B cell (primary cell): ENCODE measurements at regions not wholly inside any gene's neighbourhood (a gene's known extent, or its start where the extent isn't known, plus 50 kb on each side); places are given as distances from the start of the nearest gene placed in this dataset.

Source experiments
- CTCF ChIP-seq: fragments of 200-600 bp; IDR thresholded peaks from one replicate; pipeline ENCODE4 v1.8.0; 2022; ENCODE audit warnings: antibody characterized with exemption, mild to moderate bottlenecking
- EZH2 ChIP-seq: IDR thresholded peaks from 2 replicates; pipeline ENCODE4 v1.6.1; 2012; ENCODE audit warnings: borderline replicate concordance, low read depth, mild to moderate bottlenecking, moderate library complexity, low read length; ENCODE audit not compliant: insufficient read depth, poor library complexity, severe bottlenecking

- TF ChIP-seq CTCF (no peak), EZH2 (no peak)
These were observed 922.0 kb upstream of the PABPC4L start for GRCh38 chr4:135123632-135124031.
